HEK293 (cell line): ENCODE measurements at regions not wholly inside any gene's neighbourhood (a gene's known extent, or its start where the extent isn't known, plus 50 kb on each side); places are given as distances from the start of the nearest gene placed in this dataset.

Source experiments
- CTCF ChIP-seq: fragments of 450-650 bp; formaldehyde crosslinking; IDR thresholded peaks from 2 replicates; pipeline ENCODE4 v1.5.1; 2016; ENCODE audit warnings: missing biosample characterization, missing genetic modification characterization
- KLF16 ChIP-seq: fragments of 450-650 bp; formaldehyde crosslinking; IDR thresholded peaks from 2 replicates; pipeline ENCODE4 v1.5.1; 2017; ENCODE audit warnings: missing biosample characterization, missing genetic modification characterization
- MEIS1 ChIP-seq: sonication (generic); formaldehyde crosslinking; IDR thresholded peaks from 2 replicates; pipeline ENCODE4 v1.8.1; 2022; ENCODE audit warnings: missing genetic modification reagents, mild to moderate bottlenecking, borderline replicate concordance
- MZF1 ChIP-seq: fragments of 450-650 bp; formaldehyde crosslinking; IDR thresholded peaks from 2 replicates; pipeline ENCODE4 v1.5.1; 2017; ENCODE audit warnings: missing biosample characterization, missing genetic modification characterization, borderline replicate concordance
- RBAK ChIP-seq: fragments of 450-650 bp; formaldehyde crosslinking; IDR thresholded peaks from 2 replicates; pipeline ENCODE4 v1.5.1; 2016; ENCODE audit warnings: missing biosample characterization, missing genetic modification characterization
- YY2 ChIP-seq: fragments of 450-650 bp; formaldehyde crosslinking; IDR thresholded peaks from 2 replicates; pipeline ENCODE4 v1.5.1; 2016; ENCODE audit warnings: missing biosample characterization, missing genetic modification characterization
- ZBTB49 ChIP-seq: fragments of 450-650 bp; formaldehyde crosslinking; IDR thresholded peaks from 2 replicates; pipeline ENCODE4 v1.5.1; 2016; ENCODE audit warnings: missing biosample characterization, missing genetic modification characterization, low read depth
- ZNF280D ChIP-seq: fragments of 450-650 bp; formaldehyde crosslinking; IDR thresholded peaks from 2 replicates; pipeline ENCODE4 v1.5.1; 2016; ENCODE audit warnings: missing biosample characterization, missing genetic modification characterization
- ZNF391 ChIP-seq: fragments of 450-650 bp; formaldehyde crosslinking; IDR thresholded peaks from 2 replicates; pipeline ENCODE4 v1.5.1; 2016; ENCODE audit warnings: low read depth, missing biosample characterization, missing genetic modification characterization, borderline replicate concordance
- ZNF837 ChIP-seq: fragments of 450-650 bp; formaldehyde crosslinking; IDR thresholded peaks from 2 replicates; pipeline ENCODE4 v1.5.1; 2016; ENCODE audit warnings: missing biosample characterization, missing genetic modification characterization

- TF ChIP-seq KLF16 (tag by site-specific recombination), result no peak
- no peak for TF ChIP-seq ZBTB49 (tag by site-specific recombination)
- TF ChIP-seq ZNF280D (tag by site-specific recombination), result no peak
- TF ChIP-seq CTCF, result no peak
- TF ChIP-seq ZNF837, result no peak
- TF ChIP-seq MEIS1 (CRISPR knock-in tag), result no peak
- no peak for TF ChIP-seq YY2
- no peak for TF ChIP-seq MZF1 (tag by site-specific recombination)
- TF ChIP-seq RBAK (tag by site-specific recombination), result no peak
- TF ChIP-seq ZNF391 (tag by site-specific recombination), result no peak
These were observed 181.9 kb downstream of the NDFIP2 start for GRCh38 chr13:79662882-79663281.
